ENCODE measurements at regions not wholly inside any gene's neighbourhood (a gene's known extent, or its start where the extent isn't known, plus 50 kb on each side); places are given as distances from the start of the nearest gene placed in this dataset.

GRCh38 chr1:163670989-163671757 lies 349.4 kb downstream of the NUF2 start:
- TF ChIP-seq CTCF (IDR thresholded peaks at IDR 0.05) (no peak), POLR2A (IDR thresholded peaks at IDR 0.05) (no peak)
